ENCODE measurements at regions not wholly inside any gene's neighbourhood (a gene's known extent, or its start where the extent isn't known, plus 50 kb on each side); places are given as distances from the start of the nearest gene placed in this dataset.
"Not testable (repeated sequence)": the region's sequence is repeated elsewhere in the genome, so short reads cannot be mapped to it uniquely, and the experiment has no call there.

- no peak for DNase-seq (ENCODE audit: low read depth)
Observed at GRCh38 chr6:100226811-100227210, 232.8 kb upstream of the MCHR2 start.

- DNase-seq (ENCODE audit: low read depth) = not testable (repeated sequence)
Observed at GRCh38 chr6:100223952-100224351, 229.9 kb upstream of the MCHR2 start.

- no peak for DNase-seq (ENCODE audit: low read depth)
Observed at GRCh38 chr6:100220543-100220942, 226.5 kb upstream of the MCHR2 start.

- DNase-seq (ENCODE audit: low read depth) = no peak
Observed at GRCh38 chr6:100217225-100218012, 223.4 kb upstream of the MCHR2 start.

GRCh38 chr6:100216760-100217159 lies 222.7 kb upstream of the MCHR2 start:
- no peak for DNase-seq (ENCODE audit: low read depth)

GRCh38 chr6:100212131-100212530 lies 218.1 kb upstream of the MCHR2 start:
- DNase-seq (ENCODE audit: low read depth) = no peak

- no peak for DNase-seq (ENCODE audit: low read depth)
Observed at GRCh38 chr6:100210137-100211117, 216.4 kb upstream of the MCHR2 start.

GRCh38 chr6:100209323-100210136 lies 215.5 kb upstream of the MCHR2 start:
- DNase-seq (ENCODE audit: low read depth) = no peak

GRCh38 chr6:100203400-100203799 lies 209.4 kb upstream of the MCHR2 start:
- no peak for DNase-seq (ENCODE audit: low read depth)

GRCh38 chr6:100202417-100203194 lies 208.6 kb upstream of the MCHR2 start:
- DNase-seq (ENCODE audit: low read depth) = no peak

- not testable (repeated sequence) for DNase-seq (ENCODE audit: low read depth)
Observed at GRCh38 chr6:100196214-100196982, 202.4 kb upstream of the MCHR2 start.

GRCh38 chr6:100195244-100195643 lies 201.2 kb upstream of the MCHR2 start:
- DNase-seq (ENCODE audit: low read depth) = not testable (repeated sequence)

- DNase-seq (ENCODE audit: low read depth) = no peak
Observed at GRCh38 chr6:100194535-100194934, 200.5 kb upstream of the MCHR2 start.

- no peak for DNase-seq (ENCODE audit: low read depth)
Observed at GRCh38 chr6:100188754-100189153, 194.7 kb upstream of the MCHR2 start.

GRCh38 chr6:100186552-100186951 lies 192.5 kb upstream of the MCHR2 start:
- DNase-seq (ENCODE audit: low read depth) = no peak

- DNase-seq (ENCODE audit: low read depth) = no peak
Observed at GRCh38 chr6:100185615-100186014, 191.6 kb upstream of the MCHR2 start.

- DNase-seq (ENCODE audit: low read depth) = no peak
Observed at GRCh38 chr6:100184473-100184872, 190.4 kb upstream of the MCHR2 start.

GRCh38 chr6:100182313-100182712 lies 188.3 kb upstream of the MCHR2 start:
- DNase-seq (ENCODE audit: low read depth) = no peak

- no peak for DNase-seq (ENCODE audit: low read depth)
Observed at GRCh38 chr6:100181309-100181708, 187.3 kb upstream of the MCHR2 start.

GRCh38 chr6:100179576-100179975 lies 185.6 kb upstream of the MCHR2 start:
- no peak for DNase-seq (ENCODE audit: low read depth)

Measured in activated T-cell treated with anti-CD3 and anti-CD28 coated beads for 24 hours (primary cell).